ENCODE measurements at regions not wholly inside any gene's neighbourhood (a gene's known extent, or its start where the extent isn't known, plus 50 kb on each side); places are given as distances from the start of the nearest gene placed in this dataset.

DNA sequence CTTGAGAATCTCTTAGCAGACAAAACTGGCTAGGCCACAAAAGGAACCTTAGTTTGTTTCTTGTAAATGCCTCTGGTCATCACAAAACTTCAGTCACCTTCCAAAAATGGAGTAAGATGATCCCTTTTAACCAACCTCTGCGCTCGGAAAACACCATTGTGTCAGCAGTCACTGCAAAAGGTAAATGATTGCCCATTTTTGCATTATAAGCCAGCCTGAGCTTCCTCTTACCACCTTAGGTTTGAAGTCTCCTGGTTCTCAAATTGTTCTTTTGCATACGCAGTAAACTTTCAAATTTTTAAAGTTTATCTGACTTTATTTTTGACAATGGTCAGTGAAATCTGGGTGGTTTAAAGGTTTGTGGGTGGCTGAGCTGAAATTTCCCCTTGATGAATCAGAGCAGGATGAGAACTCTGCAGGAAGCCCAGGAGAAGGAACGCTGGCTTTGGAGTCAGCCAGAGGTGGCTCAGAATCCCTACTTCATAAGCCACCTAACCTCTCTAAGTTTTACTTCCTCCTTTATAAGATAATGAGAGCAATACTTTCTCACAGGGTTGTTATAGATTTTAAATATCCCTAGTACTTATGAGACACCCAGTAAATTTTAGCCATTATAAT is 131.4 kb downstream of the MED10 start (continued):
- TF ChIP-seq ZNF512 (CRISPR knock-in tag; IDR thresholded peaks at IDR 0.05; ENCODE audit: borderline replicate concordance) (no peak), USF1 (CRISPR knock-in tag; IDR thresholded peaks at IDR 0.05) (no peak)

GRCh38 chr5:6244339-6244714 is 134.0 kb downstream of the MED10 start:
- H3K4me1 Mint-ChIP-seq = peaks cover 5% of the 10 kb centered on the region
- no peaks in the 10 kb centered on the region; the same call in 1 of the 2 replicates for H3K36me3 Mint-ChIP-seq
- ChIA-PET CTCF (no interaction called here), POLR2A (no interaction called here)
- H3K9me3 Mint-ChIP-seq = peaks cover 25% of the 10 kb centered on the region
- DNase-seq (ENCODE audit: low spot score) = no peak
- TF ChIP-seq ATF1 (CRISPR knock-in tag; IDR thresholded peaks at IDR 0.05) (no peak), NFATC4 (CRISPR knock-in tag; IDR thresholded peaks at IDR 0.05) (no peak), ZNF263 (CRISPR knock-in tag; IDR thresholded peaks at IDR 0.05; ENCODE audit: low read depth) (no peak), ATF3 (CRISPR knock-in tag; conservative IDR thresholded peaks at IDR 0.05) (no peak), ZNF317 (CRISPR knock-in tag; IDR thresholded peaks at IDR 0.05; ENCODE audit: borderline replicate concordance, low read depth) (no peak), IRF2 (CRISPR knock-in tag; IDR thresholded peaks at IDR 0.05; ENCODE audit: borderline replicate concordance, low read depth) (no peak), E2F4 (CRISPR knock-in tag; IDR thresholded peaks at IDR 0.05; ENCODE audit: borderline replicate concordance, low read depth) (no peak), USF1 (CRISPR knock-in tag; IDR thresholded peaks at IDR 0.05) (no peak)
- TF ChIP-seq, protein P1, sequence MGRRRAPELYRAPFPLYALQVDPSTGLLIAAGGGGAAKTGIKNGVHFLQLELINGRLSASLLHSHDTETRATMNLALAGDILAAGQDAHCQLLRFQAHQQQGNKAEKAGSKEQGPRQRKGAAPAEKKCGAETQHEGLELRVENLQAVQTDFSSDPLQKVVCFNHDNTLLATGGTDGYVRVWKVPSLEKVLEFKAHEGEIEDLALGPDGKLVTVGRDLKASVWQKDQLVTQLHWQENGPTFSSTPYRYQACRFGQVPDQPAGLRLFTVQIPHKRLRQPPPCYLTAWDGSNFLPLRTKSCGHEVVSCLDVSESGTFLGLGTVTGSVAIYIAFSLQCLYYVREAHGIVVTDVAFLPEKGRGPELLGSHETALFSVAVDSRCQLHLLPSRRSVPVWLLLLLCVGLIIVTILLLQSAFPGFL (CRISPR knock-in tag; IDR thresholded peaks at IDR 0.05; ENCODE audit: borderline replicate concordance) = no peak
- TF ChIP-seq, protein P2, sequence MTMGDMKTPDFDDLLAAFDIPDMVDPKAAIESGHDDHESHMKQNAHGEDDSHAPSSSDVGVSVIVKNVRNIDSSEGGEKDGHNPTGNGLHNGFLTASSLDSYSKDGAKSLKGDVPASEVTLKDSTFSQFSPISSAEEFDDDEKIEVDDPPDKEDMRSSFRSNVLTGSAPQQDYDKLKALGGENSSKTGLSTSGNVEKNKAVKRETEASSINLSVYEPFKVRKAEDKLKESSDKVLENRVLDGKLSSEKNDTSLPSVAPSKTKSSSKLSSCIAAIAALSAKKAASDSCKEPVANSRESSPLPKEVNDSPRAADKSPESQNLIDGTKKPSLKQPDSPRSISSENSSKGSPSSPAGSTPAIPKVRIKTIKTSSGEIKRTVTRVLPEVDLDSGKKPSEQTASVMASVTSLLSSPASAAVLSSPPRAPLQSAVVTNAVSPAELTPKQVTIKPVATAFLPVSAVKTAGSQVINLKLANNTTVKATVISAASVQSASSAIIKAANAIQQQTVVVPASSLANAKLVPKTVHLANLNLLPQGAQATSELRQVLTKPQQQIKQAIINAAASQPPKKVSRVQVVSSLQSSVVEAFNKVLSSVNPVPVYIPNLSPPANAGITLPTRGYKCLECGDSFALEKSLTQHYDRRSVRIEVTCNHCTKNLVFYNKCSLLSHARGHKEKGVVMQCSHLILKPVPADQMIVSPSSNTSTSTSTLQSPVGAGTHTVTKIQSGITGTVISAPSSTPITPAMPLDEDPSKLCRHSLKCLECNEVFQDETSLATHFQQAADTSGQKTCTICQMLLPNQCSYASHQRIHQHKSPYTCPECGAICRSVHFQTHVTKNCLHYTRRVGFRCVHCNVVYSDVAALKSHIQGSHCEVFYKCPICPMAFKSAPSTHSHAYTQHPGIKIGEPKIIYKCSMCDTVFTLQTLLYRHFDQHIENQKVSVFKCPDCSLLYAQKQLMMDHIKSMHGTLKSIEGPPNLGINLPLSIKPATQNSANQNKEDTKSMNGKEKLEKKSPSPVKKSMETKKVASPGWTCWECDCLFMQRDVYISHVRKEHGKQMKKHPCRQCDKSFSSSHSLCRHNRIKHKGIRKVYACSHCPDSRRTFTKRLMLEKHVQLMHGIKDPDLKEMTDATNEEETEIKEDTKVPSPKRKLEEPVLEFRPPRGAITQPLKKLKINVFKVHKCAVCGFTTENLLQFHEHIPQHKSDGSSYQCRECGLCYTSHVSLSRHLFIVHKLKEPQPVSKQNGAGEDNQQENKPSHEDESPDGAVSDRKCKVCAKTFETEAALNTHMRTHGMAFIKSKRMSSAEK (CRISPR knock-in tag; IDR thresholded peaks at IDR 0.05; ENCODE audit: borderline replicate concordance) = no peak
- TF ChIP-seq, protein P3, sequence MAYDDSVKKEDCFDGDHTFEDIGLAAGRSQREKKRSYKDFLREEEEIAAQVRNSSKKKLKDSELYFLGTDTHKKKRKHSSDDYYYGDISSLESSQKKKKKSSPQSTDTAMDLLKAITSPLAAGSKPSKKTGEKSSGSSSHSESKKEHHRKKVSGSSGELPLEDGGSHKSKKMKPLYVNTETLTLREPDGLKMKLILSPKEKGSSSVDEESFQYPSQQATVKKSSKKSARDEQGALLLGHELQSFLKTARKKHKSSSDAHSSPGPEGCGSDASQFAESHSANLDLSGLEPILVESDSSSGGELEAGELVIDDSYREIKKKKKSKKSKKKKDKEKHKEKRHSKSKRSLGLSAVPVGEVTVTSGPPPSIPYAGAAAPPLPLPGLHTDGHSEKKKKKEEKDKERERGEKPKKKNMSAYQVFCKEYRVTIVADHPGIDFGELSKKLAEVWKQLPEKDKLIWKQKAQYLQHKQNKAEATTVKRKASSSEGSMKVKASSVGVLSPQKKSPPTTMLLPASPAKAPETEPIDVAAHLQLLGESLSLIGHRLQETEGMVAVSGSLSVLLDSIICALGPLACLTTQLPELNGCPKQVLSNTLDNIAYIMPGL (CRISPR knock-in tag; IDR thresholded peaks at IDR 0.05) = no peak
- H3K27ac Mint-ChIP-seq = no peak overlapping the region
- H3K27me3 Mint-ChIP-seq (ENCODE audit: low read depth) = no peaks in the 10 kb centered on the region
- no peak overlapping the region for H3K4me3 Mint-ChIP-seq
- no peak for ATAC-seq
